ENCODE measurements at regions not wholly inside any gene's neighbourhood (a gene's known extent, or its start where the extent isn't known, plus 50 kb on each side); places are given as distances from the start of the nearest gene placed in this dataset.

DNA sequence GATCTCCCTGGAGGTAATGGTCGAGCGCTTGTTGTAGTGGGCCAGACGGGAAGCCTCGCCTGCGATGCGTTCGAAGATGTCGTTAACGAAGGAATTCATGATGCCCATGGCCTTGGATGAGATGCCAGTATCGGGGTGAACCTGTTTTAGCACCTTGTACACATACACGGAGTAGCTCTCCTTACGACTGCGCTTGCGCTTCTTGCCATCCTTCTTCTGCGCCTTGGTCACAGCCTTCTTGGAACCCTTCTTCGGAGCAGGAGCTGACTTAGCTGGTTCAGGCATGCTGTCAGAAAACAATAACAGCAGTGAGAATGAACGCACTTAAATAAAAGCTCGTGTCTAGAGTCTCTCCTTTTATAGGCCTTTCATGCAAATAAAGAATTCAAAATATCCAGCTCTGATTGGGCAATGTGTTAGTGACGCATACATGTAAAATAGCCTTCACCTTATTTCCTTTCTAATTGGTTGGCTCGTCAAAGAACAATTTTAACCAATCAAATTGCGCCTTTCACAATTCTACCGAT lies 129.2 kb downstream of the HFE start:
- peak; percentile 89 for DNase-seq (ENCODE audit: low spot score)

DNA sequence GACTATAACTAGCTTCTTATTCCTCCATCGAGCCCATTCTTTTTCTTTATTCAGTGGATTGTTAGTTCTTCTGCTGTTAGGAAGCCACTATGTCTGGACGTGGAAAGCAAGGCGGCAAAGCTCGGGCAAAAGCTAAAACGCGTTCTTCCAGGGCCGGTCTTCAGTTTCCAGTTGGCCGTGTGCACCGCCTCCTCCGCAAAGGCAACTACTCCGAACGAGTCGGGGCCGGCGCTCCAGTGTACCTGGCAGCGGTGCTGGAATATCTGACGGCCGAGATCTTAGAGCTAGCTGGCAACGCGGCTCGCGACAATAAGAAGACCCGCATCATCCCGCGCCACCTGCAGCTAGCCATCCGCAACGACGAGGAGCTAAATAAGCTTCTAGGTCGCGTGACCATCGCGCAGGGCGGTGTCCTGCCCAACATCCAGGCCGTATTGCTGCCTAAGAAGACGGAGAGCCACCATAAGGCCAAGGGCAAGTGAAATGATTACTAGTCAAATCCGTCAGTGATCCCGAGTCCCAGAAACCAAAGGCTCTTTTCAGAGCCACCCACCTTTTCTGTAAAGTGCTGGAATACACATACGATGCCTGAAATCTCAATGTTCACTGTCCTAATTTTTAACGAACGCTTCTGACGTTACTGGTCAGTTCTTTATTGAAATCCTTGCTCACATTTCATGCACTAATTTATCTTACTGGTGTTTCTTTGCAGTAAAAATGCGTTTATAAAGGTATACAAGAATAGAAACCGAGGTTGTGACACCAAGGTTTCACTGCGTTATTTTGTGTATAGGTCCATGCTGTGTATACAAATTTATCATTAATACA lies 129.9 kb downstream of the HFE start:
- DNase-seq (ENCODE audit: low spot score): no peak

DNA sequence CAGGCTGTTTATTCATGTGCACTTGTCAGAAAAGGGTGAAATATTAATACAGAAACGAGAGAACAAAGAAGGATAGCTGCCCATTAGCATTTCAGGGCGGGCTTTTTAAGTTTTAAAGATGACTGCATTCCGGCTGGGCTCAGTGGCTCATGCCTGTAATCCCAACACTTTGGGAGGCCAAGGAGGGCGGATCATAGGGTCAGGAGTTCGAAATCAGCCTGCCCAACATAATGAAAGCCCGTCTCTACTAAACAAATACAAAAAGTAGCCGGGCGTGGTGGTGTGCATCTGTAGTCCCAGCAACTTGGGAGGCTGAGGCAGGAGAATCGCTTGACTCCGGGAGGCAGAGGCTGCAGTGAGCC lies 130.5 kb downstream of the HFE start:
- DNase-seq (ENCODE audit: low spot score): no peak

DNA sequence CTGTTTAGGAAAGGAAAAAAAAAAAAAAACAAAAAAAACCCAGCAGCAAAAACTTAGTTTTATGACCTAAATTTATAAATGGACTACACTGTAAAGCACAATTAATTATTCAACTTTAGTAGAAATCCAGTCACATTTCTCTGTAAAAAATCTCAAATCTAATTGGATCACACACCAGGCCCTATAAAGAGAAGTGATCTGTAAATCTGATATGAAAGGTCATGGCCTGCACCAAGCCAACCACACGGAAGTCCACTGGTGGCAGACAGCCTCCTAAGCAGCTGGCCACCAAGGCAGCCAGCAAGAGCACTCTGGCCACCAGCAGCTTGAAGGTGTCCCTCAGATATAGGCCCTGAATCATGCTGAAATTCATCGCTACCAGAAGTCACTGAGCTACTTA lies 131.6 kb downstream of the HFE start:
- DNase-seq (ENCODE audit: low spot score): no peak

DNA sequence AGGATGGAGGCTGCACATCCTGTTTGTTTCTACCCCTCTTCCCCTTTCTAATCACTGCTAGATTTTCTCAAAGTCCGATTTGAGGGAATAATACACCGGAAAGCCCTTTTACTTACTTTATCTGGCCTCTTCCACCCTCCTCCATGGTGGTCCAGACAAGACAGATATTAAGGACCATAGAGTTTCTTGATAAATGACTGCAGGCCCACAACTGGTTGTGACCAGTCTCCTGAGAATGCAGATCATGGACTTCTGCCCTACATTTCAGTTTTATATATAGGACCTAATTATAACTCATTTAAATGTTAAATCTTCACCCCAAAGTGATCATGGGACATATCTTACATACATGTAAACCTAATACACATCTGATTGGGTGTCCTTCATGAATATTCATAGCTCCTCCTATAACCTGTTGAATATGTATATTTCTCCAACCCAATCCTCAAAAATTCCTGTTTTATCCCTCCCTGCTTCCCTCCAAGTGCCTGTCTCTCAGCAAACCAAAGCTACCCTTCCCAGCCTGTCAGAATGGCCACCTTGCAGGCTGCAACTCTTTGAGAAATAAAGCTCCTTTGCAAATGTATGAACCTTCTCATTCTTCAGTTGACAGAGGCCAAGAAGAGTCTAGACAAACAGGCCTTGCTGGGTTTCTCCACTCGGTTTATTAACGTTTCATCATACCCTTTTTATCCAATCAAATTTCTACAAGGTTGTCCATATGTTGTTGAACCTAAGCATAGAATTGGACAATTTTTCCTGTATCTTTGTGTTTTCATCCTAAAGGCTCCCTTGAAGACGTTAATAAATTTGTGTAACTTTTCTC lies 133.1 kb downstream of the HFE start:
- DNase-seq (ENCODE audit: low spot score): no peak

DNA sequence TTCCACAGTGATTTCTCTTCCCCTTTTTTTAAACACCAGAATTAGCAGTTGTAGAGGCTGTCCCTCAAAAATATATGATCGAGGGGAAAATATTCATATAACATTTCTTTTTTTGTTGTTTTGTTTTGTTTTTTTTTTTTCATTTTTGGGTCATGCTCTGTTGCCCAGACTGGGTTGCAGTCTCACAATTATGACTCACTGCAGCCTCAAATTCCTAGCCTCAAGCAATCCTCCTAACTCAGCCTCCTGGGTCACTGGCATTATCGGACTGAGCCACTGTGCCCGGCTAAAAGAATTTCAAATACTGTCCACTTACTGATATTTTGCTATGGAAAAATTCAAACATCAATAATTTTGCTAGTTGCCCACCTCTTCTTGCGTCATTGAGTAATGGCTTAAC lies 134.0 kb downstream of the HFE start:
- no peak for DNase-seq (ENCODE audit: low spot score)

DNA sequence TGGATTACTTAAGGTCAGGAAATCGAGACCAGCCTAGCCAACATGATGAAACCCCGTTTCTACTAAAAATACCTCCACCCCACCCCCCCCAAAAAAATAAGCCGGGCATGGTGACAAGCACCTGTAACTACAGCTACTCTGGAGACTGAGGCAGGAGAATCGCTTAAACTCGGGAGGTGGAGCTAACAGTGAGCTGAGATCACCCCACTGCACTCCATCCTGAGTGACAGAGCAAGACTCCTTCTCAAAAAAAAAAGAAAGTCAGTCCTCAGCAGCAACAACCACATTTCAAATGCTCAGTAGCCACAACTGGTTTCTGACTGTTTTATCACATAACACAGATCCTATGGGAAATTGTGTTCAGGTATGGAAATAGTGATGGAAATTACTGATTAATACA lies 135.3 kb downstream of the HFE start:
- no peak for DNase-seq (ENCODE audit: low spot score)

DNA sequence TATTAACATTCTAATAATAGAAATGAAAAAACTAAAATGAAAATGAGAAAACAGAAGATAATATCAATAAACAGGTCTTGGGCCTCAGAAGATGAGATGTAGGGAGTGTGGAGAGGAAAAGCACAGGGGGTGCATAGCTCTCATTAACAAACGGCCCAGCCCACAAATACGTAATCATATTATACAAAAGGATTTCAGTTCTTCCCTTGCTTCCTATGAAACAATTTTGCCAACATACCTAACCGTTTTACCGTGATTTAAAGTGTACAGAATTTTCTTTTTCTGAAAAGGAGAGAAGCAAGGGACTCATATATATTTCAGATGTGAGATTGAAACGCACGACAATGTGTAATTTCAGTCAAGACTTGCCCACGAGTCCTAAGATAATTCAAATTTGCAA lies 136.0 kb downstream of the HFE start:
- no peak for DNase-seq (ENCODE audit: low spot score)

DNA sequence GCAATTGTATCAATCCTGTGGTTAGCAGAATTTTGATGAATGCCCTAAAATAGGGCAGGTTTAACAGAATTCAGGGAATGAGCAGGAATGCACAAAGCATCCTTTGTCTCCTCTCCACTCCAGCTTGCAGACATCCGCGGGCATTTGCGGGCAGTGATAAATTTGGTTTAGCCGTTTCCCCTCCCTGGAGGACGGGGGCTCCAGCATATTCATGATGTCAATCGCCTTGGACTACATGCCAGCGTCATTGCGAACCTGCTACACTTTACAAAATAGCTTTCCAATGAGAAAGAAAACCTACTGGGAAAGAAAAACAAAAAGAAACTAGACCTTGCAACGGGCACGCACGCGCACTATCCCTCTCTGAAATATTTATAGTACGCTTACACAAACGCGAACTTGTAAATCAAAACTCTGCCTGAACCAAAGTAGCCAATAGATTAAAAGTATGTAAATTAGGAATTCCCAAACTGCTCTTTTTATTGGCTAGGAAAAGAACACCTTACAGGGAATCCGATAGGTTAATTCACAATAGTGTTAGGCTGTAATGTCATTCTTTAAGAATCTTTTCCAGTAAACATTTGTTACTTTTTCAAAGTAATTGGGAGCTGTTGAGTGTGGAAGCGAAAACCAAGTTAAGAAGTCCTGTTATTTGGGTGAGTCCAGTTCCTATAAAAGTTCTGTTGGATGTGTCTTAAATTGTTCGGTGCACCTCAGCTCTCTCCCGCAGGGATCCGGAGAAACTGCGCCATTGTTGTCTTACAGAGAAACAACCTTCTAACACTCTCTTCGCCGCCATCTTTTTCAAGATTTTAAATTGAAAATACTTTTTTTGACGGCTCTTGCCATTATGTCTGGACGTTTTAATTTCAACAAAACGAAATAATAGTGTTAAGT lies 136.7 kb downstream of the HFE start:
- peak; percentile 79 for DNase-seq (ENCODE audit: low spot score)

DNA sequence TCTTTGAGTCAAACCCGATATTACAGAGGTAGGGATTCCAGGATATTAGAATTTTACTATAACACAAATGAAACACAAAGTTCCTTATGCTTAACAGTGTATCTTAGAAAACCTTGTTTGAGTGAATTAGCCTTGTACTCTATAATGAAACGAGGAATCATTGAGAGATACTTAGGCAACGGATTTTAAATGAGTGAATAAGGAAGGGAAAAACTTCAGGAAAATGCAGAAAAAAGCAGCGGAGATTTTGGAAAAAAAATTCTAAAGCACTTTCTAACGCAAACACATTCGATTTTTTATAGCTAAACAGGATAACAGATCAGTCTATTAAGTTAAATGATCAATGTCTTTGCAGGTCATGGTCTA lies 137.3 kb downstream of the HFE start:
- DNase-seq (ENCODE audit: low spot score): no peak

DNA sequence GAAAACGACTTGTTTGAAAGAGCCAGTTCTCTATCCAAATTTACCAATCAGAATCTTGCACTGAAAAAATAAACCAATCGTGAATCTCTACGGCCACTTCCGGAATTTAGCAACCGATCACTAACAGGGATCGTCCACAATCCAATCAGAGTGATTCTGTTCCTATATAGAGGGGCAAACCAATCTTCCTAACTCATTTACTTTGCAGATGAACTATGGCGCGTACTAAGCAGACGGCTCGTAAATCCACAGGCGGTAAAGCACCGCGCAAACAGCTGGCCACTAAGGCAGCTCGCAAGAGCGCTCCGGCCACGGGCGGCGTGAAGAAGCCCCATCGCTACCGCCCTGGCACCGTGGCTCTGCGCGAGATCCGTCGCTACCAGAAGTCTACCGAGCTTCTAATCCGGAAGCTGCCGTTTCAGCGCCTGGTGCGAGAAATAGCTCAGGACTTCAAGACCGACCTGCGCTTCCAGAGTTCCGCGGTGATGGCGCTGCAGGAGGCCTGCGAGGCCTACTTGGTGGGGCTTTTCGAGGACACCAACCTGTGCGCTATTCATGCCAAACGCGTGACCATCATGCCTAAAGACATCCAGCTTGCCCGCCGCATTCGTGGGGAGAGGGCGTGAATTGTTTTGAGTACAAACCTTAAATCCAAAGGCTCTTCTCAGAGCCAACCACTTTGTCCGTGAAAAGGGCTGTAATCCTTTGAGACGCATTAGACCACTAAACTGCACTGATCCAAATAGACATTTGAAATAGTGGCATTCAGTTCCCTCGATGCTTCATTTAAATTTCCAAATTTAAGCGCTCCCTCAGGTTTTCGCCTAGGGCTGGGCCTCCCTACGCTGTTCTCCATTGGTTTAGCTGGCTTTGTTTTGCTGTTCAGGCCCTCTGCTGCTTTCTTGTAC lies 138.0 kb downstream of the HFE start:
- peak; percentile 61 for DNase-seq (ENCODE audit: low spot score)

DNA sequence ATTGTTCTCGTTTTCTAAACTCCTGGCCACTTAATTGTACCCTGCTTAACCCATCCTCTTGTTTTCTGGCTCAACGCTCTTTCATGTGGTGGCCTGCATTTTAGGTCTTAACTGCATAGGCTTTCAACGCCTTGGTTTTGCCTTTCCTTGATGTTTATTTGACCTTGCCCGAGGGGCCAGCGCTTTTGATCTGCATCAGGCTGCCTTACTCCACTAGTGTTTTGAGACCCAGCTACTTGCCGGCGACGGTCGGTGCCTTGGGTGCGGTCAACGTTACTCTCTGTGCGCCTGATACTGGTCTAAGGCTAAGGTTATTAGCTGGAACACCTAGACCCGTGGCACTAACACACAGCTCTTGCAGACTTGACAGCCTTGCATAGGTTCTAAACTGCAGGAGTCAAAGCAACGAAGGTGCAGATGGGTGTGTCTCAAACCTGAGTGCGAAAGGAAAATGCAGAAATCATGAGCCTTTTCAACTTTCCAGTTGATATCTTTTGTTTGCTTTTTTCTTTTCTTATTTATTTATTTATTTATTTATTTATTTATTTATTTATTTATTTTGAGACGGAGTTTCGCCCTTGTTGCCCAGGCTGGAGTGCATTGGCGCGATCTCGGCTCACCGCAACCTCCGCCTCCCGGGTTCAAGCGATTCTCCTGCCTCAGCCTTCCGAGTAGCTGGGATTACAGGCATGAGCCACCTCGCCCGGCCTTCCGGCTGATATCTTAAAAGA lies 138.8 kb downstream of the HFE start:
- DNase-seq (ENCODE audit: low spot score): no peak

DNA sequence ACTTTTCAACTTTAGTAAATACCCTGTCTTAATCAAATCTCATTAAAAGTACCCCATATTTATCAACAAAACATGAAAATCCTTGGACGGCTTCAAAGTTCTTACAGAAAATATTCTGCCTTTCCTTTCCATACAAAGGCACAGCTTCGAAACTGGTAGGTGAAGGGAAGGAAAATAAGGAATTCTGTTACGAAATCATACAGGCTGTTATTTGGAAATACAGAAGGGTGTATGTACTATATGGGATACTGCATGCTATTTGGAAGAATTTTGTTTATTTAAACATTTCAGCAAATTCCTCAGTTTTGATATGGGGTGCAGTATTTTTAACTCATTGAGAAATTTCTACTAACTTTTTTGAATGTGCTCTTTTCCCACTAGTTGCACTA lies 138.4 kb upstream of the BTN3A2 start:
- DNase-seq (ENCODE audit: low spot score): no peak

DNA sequence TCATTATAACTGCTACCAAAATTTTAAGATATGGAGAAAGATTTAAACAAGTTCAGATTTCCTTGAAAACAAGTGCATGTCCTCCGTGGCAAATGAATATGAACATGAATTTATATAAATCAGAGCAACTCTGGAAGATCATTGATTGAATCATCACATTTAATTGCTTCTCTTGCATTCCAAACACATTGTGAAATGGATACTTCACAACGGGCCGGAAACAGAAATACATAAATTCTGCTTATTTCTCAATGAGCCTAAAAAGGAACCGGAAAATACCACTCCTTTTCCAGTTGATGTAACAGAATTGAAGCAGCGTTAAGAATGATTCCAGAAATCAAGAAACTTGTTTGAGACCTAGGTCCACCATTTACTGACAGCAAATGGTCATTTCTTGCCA lies 134.6 kb upstream of the BTN3A2 start:
- no peak for DNase-seq (ENCODE audit: low spot score)

DNA sequence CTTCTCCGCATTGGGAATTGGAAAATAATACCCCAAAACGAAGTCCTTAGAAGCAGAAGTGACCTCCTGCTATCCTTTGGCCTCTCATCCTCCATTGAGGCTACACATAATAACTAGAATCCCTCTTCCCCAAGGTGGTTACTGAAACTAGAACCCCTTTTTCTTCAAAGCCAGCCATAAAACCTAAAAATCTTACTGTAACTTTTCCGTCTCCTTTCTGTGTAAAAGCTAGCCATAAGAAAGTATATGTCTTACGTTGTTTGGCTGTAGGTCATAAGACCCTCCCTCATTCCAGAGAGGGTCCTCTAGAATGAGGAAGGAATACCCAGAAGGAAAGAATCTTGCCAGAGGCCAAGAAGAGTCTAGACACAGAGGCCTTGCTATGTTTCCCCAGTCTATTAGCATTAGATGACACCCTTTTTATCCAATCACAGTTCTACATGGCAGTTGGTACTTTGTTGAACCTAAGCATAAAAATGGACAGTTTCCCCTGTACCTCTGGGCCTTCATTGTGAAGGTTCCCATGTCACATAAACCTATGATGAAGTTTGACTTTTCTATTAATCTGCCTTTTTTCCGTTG lies 133.9 kb upstream of the BTN3A2 start:
- DNase-seq (ENCODE audit: low spot score): no peak

DNA sequence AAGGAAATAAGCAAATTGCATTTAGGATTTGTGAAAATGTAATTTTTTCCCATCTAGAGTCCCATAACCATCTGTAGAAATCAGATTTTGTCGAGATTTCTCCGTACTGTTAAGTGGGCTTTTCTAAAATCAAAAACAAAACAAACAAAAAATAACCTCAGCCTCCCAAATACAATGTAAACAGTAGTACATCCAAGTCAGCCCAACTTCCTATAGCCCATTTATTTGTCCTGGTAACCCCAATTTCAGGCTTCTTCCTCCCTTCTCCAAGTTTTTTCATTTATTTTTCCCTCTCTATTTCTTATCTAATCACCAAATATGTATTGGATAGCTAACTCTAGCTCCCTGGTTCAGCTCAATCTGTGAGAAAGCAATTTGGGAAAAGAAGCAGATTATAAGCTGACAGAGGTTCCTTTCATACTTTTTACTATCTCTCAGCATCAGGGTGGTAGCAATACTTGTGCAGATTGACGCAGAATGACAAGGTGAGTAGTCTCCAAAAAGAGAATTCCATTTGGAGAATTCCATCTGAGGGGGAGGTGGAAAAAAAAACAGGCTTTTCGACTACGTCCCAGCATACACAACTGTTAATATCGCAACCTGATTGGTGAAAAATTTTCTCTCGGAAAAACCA lies 132.6 kb upstream of the BTN3A2 start:
- no peak for DNase-seq (ENCODE audit: low spot score)

DNA sequence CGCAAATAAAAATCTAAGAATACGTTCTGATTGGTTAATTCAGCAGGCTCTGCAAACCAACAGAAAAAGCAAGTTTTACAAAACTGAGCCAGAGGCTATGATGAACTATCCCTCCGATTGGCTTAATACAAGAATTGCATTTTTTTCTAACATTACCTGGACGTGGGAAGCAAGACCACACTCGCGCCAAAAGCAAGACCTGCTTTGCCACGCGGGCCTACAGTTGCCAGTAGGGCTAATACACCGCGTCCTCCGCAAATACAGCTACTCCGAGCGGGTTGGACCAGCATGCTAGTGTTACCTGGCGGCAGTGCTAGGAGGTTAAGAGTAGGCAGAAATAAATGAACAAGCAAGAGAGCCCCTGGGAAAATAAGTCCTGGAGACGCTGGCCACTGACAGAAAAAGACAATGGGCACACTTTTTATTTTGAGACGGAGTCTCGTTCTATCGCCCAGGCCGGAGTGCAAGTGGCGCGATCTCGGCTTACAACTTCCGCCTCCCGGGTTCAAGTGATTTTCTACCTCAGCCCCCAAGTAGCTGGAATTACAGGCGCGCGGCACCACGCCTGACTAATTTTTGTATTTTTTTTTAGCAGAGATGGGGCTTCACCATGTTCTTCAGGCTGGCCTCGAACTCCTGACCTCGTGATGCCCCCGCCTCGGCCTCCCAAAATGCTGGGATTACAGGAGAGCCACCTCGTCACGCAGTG lies 131.9 kb upstream of the BTN3A2 start:
- DNase-seq (ENCODE audit: low spot score): no peak

DNA sequence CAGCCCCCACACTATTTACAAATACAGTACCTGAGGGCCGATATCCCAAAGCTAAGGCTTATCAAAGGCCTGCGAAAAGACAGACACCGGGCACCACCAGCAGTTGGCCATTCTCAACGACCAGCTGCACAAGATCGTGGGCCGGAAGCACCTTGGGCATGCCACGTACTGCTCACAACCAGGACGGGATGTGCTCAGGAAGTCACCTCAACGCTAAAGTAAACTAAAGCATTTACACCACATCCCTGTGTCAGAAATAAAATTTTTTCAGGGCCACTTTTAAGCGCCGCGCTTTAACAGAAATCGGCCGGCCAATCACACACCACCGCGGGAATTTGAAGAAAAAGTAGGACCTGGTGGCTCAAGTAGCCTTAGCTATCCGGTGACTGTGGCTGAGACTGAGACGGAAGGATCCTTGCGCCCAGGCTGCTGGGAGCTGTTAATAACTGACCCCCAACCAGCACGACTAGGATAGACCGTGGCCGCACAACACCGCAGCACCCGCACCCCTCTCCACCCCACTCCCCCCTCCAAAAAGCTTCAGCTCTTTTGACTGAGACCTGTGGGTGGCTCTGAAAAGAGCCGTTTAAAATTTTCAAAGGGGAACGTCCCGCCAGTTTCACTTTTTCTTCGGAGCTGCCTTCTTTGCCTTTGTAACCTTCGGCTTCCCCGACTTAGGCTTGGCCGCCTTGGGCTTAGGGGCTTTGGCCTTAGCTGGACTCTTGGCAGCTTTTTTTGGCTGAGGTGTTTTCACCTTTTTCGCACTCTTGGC lies 131.2 kb upstream of the BTN3A2 start:
- peak; percentile 62 for DNase-seq (ENCODE audit: low spot score)

All from hepatic stellate cell (primary cell).